Keratinocyte (primary cell): ENCODE measurements at regions not wholly inside any gene's neighbourhood (a gene's known extent, or its start where the extent isn't known, plus 50 kb on each side); places are given as distances from the start of the nearest gene placed in this dataset.

ENCODE experiments used
- DNase-seq: peaks from one replicate; pipeline ENCODE4 v3.0.0-alpha.2; 2011; ENCODE audit warnings: low read depth, missing footprints, low spot score
- FAIRE-seq: peaks from 2 replicates; lab custom pipeline; 2011; peaks lifted over from hg19 to GRCh38; lab: Jason Lieb, UNC
- H2AFZ ChIP-seq: 2 replicates; pipeline ENCODE4 v1.6.0; 2012; ENCODE audit warnings: low read length, control low read depth, inconsistent platforms; ENCODE audit not compliant: control insufficient read depth
- H3K27ac ChIP-seq: 2 replicates; pipeline ENCODE4 v1.5.1; 2011; ENCODE audit warnings: low read length; ENCODE audit not compliant: control insufficient read depth, insufficient read depth
- H3K27me3 ChIP-seq: 3 replicates; pipeline ENCODE4 v1.6.0; 2011; ENCODE audit warnings: low read length; ENCODE audit not compliant: control insufficient read depth, insufficient read depth; ENCODE audit errors: extremely low read depth
- H3K36me3 ChIP-seq, 2 experiments: 2 replicates in 1 of 2; 3 replicates in 1 of 2; pipeline ENCODE4 v1.5.1; 2011; ENCODE audit warnings: low read length in 2 of 2, mild to moderate bottlenecking in 1 of 2; ENCODE audit not compliant: control insufficient read depth in 2 of 2, insufficient read depth in 2 of 2; ENCODE audit errors: extremely low read depth in 1 of 2
- H3K4me1 ChIP-seq: 3 replicates; pipeline ENCODE4 v1.5.1; 2011; ENCODE audit warnings: low read length; ENCODE audit not compliant: control insufficient read depth, insufficient read depth; ENCODE audit errors: extremely low read depth
- H3K4me2 ChIP-seq: 3 replicates; pipeline ENCODE4 v1.6.0; 2011; ENCODE audit warnings: low read depth, low read length; ENCODE audit not compliant: control insufficient read depth, insufficient read depth; ENCODE audit errors: extremely low read depth
- H3K4me3 ChIP-seq, 3 experiments: fragments of 200-600 bp in 1 of 3; sonication (generic) in 1 of 3; 2 replicates in 2 of 3; 3 replicates in 1 of 3; pipeline ENCODE4 v1.5.1; 2011 to 2016; ENCODE audit warnings: low read length in 3 of 3, mild to moderate bottlenecking in 3 of 3, control low read depth in 2 of 3, inconsistent platforms in 1 of 3, low read depth in 1 of 3, mixed read lengths in 1 of 3, mixed run types in 1 of 3, moderate library complexity in 1 of 3; ENCODE audit not compliant: control insufficient read depth in 2 of 3, insufficient read depth in 2 of 3; ENCODE audit errors: extremely low read depth in 1 of 3
- H3K79me2 ChIP-seq: 2 replicates; pipeline ENCODE4 v1.6.0; 2012; ENCODE audit warnings: low read length; ENCODE audit not compliant: control insufficient read depth, insufficient read depth
- H3K9ac ChIP-seq: 3 replicates; pipeline ENCODE4 v1.6.0; 2011; ENCODE audit warnings: low read length; ENCODE audit not compliant: control insufficient read depth, insufficient read depth; ENCODE audit errors: extremely low read depth
- H3K9me1 ChIP-seq: 3 replicates; pipeline ENCODE4 v1.6.0; 2011; ENCODE audit warnings: low read length; ENCODE audit not compliant: control insufficient read depth, insufficient read depth; ENCODE audit errors: extremely low read depth
- H3K9me3 ChIP-seq: 2 replicates; pipeline ENCODE4 v1.5.1; 2012; ENCODE audit warnings: low read depth, low read length; ENCODE audit not compliant: control insufficient read depth
- H4K20me1 ChIP-seq: 3 replicates; pipeline ENCODE4 v1.6.0; 2011; ENCODE audit warnings: low read length; ENCODE audit not compliant: control insufficient read depth, insufficient read depth; ENCODE audit errors: extremely low read depth
- EZH2 ChIP-seq: IDR thresholded peaks from one replicate; pipeline ENCODE4 v1.6.1; 2012; ENCODE audit warnings: inconsistent platforms, mild to moderate bottlenecking, low read length, moderate library complexity
- dilution Hi-C: fragments of 300-500 bp; cut with MboI; formaldehyde crosslinking; loops from one replicate; pipeline ENCODE4 v1.7.0; 2020; ENCODE audit warnings: low sequenced_read_pairs; ENCODE audit not compliant: extremely low pct_ligation_motif_present
- TF ChIP-seq, protein P1 (sequence below), 3 experiments: IDR thresholded peaks in 1 of 3; conservative IDR thresholded peaks in 1 of 3; optimal IDR thresholded peaks in 1 of 3; 2 replicates in 2 of 3; 3 replicates in 1 of 3; pipeline versions ENCODE3 to v1.5.1; 2011; ENCODE audit warnings: low read length in 3 of 3, mild to moderate bottlenecking in 3 of 3, moderate library complexity in 2 of 3, control low read depth in 1 of 3, inconsistent platforms in 1 of 3; ENCODE audit not compliant: insufficient read depth in 2 of 3; ENCODE audit errors: extremely low read depth in 1 of 3

DNA sequence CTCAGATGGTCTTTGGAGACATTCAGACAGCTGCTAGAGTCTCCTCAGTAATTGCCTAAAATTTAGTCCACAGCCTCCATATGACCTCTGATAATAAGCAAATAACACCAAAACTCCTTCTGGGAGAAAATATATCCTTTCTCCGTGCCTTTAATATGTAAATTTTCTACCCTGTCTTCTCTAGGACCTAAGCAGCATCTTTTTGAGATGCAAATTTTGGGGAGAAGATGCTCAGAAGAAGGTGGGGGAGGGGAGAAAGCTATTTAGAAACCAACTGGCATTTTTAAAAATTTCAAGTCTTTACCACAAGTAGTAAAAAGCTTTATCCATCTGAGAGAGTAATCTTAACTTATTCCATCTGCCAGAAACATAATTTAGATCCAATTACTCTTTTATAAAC lies 91.8 kb upstream of the KCNK12 start:
- H3K9ac ChIP-seq = no peak overlapping the region
- no peaks in the 10 kb centered on the region for H3K4me1 ChIP-seq
- H2AFZ ChIP-seq = no peak overlapping the region
- H3K36me3 ChIP-seq = no peaks in the 10 kb centered on the region
- FAIRE-seq = no peak
- no peaks in the 10 kb centered on the region for H4K20me1 ChIP-seq
- H3K4me2 ChIP-seq = no peak overlapping the region
- DNase-seq = no peak
- TF ChIP-seq EZH2 = no peak
- TF ChIP-seq, protein P1, sequence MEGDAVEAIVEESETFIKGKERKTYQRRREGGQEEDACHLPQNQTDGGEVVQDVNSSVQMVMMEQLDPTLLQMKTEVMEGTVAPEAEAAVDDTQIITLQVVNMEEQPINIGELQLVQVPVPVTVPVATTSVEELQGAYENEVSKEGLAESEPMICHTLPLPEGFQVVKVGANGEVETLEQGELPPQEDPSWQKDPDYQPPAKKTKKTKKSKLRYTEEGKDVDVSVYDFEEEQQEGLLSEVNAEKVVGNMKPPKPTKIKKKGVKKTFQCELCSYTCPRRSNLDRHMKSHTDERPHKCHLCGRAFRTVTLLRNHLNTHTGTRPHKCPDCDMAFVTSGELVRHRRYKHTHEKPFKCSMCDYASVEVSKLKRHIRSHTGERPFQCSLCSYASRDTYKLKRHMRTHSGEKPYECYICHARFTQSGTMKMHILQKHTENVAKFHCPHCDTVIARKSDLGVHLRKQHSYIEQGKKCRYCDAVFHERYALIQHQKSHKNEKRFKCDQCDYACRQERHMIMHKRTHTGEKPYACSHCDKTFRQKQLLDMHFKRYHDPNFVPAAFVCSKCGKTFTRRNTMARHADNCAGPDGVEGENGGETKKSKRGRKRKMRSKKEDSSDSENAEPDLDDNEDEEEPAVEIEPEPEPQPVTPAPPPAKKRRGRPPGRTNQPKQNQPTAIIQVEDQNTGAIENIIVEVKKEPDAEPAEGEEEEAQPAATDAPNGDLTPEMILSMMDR (optimal IDR thresholded peaks at IDR 0.05 in 1 of 3, IDR thresholded peaks at IDR 0.05 in 1 of 3, conservative IDR thresholded peaks at IDR 0.05 in 1 of 3; ENCODE audit: extremely low read depth in 1 of 3, insufficient read depth in 2 of 3, low read length in 3 of 3) = no peak
- H3K27me3 ChIP-seq = no peaks in the 10 kb centered on the region
- dilution Hi-C loops = no loop called here
- no peaks in the 10 kb centered on the region for H3K9me3 ChIP-seq
- H3K4me3 ChIP-seq = no peak overlapping the region
- H3K9me1 ChIP-seq = no peaks in the 10 kb centered on the region
- H3K27ac ChIP-seq = no peak overlapping the region
- H3K79me2 ChIP-seq = no peaks in the 10 kb centered on the region

DNA sequence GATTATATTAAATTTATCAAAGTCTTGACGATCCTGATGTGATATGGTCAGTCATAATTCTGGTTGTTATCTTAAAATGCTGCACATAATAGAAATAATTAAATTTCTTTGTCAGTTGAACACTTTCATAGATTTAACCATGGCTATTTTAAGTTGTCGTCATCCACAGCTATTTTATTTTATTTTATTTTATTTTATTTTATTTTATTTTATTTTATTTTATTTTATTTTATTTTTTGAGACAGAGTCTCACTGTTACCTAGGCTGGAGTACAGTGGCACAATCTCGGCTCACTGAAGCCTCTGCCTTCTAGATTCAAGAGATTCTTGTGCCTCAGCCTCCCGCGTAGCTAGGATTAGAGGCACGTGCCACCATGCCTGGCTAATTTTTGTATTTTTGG lies 90.5 kb upstream of the KCNK12 start:
- FAIRE-seq (no peak), DNase-seq (no peak)
- H3K4me2 ChIP-seq = no peak overlapping the region
- H2AFZ ChIP-seq = no peak overlapping the region
- H4K20me1 ChIP-seq = no peaks in the 10 kb centered on the region
- H3K27me3 ChIP-seq = no peaks in the 10 kb centered on the region
- no peaks in the 10 kb centered on the region for H3K9me3 ChIP-seq
- H3K4me1 ChIP-seq = no peaks in the 10 kb centered on the region
- H3K9ac ChIP-seq = no peak overlapping the region
- dilution Hi-C loops = no loop called here
- H3K27ac ChIP-seq = no peak overlapping the region
- H3K36me3 ChIP-seq = no peaks in the 10 kb centered on the region
- H3K4me3 ChIP-seq = no peak overlapping the region
- H3K79me2 ChIP-seq = no peaks in the 10 kb centered on the region
- H3K9me1 ChIP-seq = no peaks in the 10 kb centered on the region
- TF ChIP-seq, protein P1 (optimal IDR thresholded peaks at IDR 0.05 in 1 of 3, IDR thresholded peaks at IDR 0.05 in 1 of 3, conservative IDR thresholded peaks at IDR 0.05 in 1 of 3; ENCODE audit: extremely low read depth in 1 of 3, insufficient read depth in 2 of 3, low read length in 3 of 3) = no peak
- TF ChIP-seq EZH2 = no peak
